IPS-15b (cell line): ENCODE measurements at regions not wholly inside any gene's neighbourhood (a gene's known extent, or its start where the extent isn't known, plus 50 kb on each side); places are given as distances from the start of the nearest gene placed in this dataset.
"Not testable (repeated sequence)": the region's sequence is repeated elsewhere in the genome, so short reads cannot be mapped to it uniquely, and the experiment has no call there.

Source experiments
- H3K27me3 ChIP-seq: one replicate; pipeline ENCODE4 v1.6.1; 2013; ENCODE audit warnings: low read length; ENCODE audit not compliant: control insufficient read depth, insufficient read depth
- H3K36me3 ChIP-seq: one replicate; pipeline ENCODE4 v1.6.1; 2013; ENCODE audit warnings: low read length; ENCODE audit not compliant: control insufficient read depth, insufficient read depth
- H3K4me1 ChIP-seq: one replicate; pipeline ENCODE4 v1.6.1; 2013; ENCODE audit warnings: mild to moderate bottlenecking, low read length; ENCODE audit not compliant: control insufficient read depth, insufficient read depth
- H3K4me3 ChIP-seq: one replicate; pipeline ENCODE4 v1.5.1; 2013; ENCODE audit warnings: low read depth, low read length
- H3K9ac ChIP-seq: one replicate; pipeline ENCODE4 v1.6.1; 2013; ENCODE audit warnings: low read depth, mild to moderate bottlenecking, low read length
- H3K9me3 ChIP-seq: one replicate; pipeline ENCODE4 v1.6.1; 2013; ENCODE audit warnings: mild to moderate bottlenecking, low read length; ENCODE audit not compliant: control insufficient read depth, insufficient read depth

GRCh38 chr10:9230625-9231024 lies 1176.1 kb downstream of the GATA3 start:
- H3K9ac ChIP-seq, result no peak overlapping the region
- H3K36me3 ChIP-seq, result no peaks in the 10 kb centered on the region
- no peaks in the 10 kb centered on the region for H3K9me3 ChIP-seq
- H3K4me3 ChIP-seq, result no peak overlapping the region
- no peaks in the 10 kb centered on the region for H3K27me3 ChIP-seq
- no peaks in the 10 kb centered on the region for H3K4me1 ChIP-seq

- Histone ChIP-seq H3K4me3 (no peak overlapping the region), H3K9ac (no peak overlapping the region), H3K36me3 (no peaks in the 10 kb centered on the region), H3K9me3 (no peaks in the 10 kb centered on the region), H3K27me3 (no peaks in the 10 kb centered on the region), H3K4me1 (no peaks in the 10 kb centered on the region)
Observed at GRCh38 chr10:9234191-9234590, 1179.7 kb downstream of the GATA3 start.

GRCh38 chr10:9238041-9238440 lies 1183.6 kb downstream of the GATA3 start:
- Histone ChIP-seq H3K4me3 (no peak overlapping the region), H3K36me3 (no peaks in the 10 kb centered on the region), H3K9me3 (no peaks in the 10 kb centered on the region), H3K4me1 (no peaks in the 10 kb centered on the region), H3K27me3 (no peaks in the 10 kb centered on the region), H3K9ac (no peak overlapping the region)

GRCh38 chr10:9239298-9239697 lies 1184.8 kb downstream of the GATA3 start:
- Histone ChIP-seq H3K4me3 (no peak overlapping the region), H3K27me3 (no peaks in the 10 kb centered on the region), H3K36me3 (no peaks in the 10 kb centered on the region), H3K9ac (no peak overlapping the region), H3K9me3 (no peaks in the 10 kb centered on the region), H3K4me1 (no peaks in the 10 kb centered on the region)

- no peaks in the 10 kb centered on the region for H3K9me3 ChIP-seq
- H3K4me1 ChIP-seq, result no peaks in the 10 kb centered on the region
- no peak overlapping the region for H3K4me3 ChIP-seq
- no peaks in the 10 kb centered on the region for H3K36me3 ChIP-seq
- H3K9ac ChIP-seq, result no peak overlapping the region
- H3K27me3 ChIP-seq, result no peaks in the 10 kb centered on the region
Observed at GRCh38 chr10:9243941-9244411, 1189.5 kb downstream of the GATA3 start.

- Histone ChIP-seq H3K9me3 (no peaks in the 10 kb centered on the region), H3K4me3 (no peak overlapping the region), H3K4me1 (no peaks in the 10 kb centered on the region)
Observed at GRCh38 chr10:9244864-9245263, 1190.4 kb downstream of the GATA3 start.

GRCh38 chr10:9253121-9253520 lies 1198.6 kb downstream of the GATA3 start:
- Histone ChIP-seq H3K4me1 (no peaks in the 10 kb centered on the region), H3K4me3 (no peak overlapping the region), H3K9ac (no peak overlapping the region), H3K9me3 (no peaks in the 10 kb centered on the region), H3K27me3 (no peaks in the 10 kb centered on the region), H3K36me3 (no peaks in the 10 kb centered on the region)

More at GRCh38 chr10:9244864-9245263, 1190.4 kb downstream of the GATA3 start:
- H3K36me3 ChIP-seq, result no peaks in the 10 kb centered on the region
- H3K9ac ChIP-seq, result no peak overlapping the region
- no peaks in the 10 kb centered on the region for H3K27me3 ChIP-seq

GRCh38 chr10:9254353-9254752 lies 1199.9 kb downstream of the GATA3 start:
- Histone ChIP-seq H3K36me3 (no peaks in the 10 kb centered on the region), H3K9ac (no peak overlapping the region), H3K9me3 (no peaks in the 10 kb centered on the region), H3K4me3 (no peak overlapping the region), H3K27me3 (no peaks in the 10 kb centered on the region), H3K4me1 (no peaks in the 10 kb centered on the region)

GRCh38 chr10:9260690-9261089 lies 1206.2 kb downstream of the GATA3 start:
- no peaks in the 10 kb centered on the region for H3K4me1 ChIP-seq
- no peaks in the 10 kb centered on the region for H3K9me3 ChIP-seq
- H3K36me3 ChIP-seq, result no peaks in the 10 kb centered on the region
- no peaks in the 10 kb centered on the region for H3K27me3 ChIP-seq
- no peak overlapping the region for H3K4me3 ChIP-seq
- H3K9ac ChIP-seq, result no peak overlapping the region

- H3K9me3 ChIP-seq, result no peaks in the 10 kb centered on the region
- no peaks in the 10 kb centered on the region for H3K4me1 ChIP-seq
- no peak overlapping the region for H3K4me3 ChIP-seq
- H3K27me3 ChIP-seq, result no peaks in the 10 kb centered on the region
- no peak overlapping the region for H3K9ac ChIP-seq
- H3K36me3 ChIP-seq, result no peaks in the 10 kb centered on the region
Observed at GRCh38 chr10:9262770-9263169, 1208.3 kb downstream of the GATA3 start.

GRCh38 chr10:9268176-9268575 lies 1213.7 kb downstream of the GATA3 start:
- Histone ChIP-seq H3K9ac (no peak overlapping the region), H3K36me3 (no peaks in the 10 kb centered on the region), H3K4me1 (no peaks in the 10 kb centered on the region), H3K9me3 (no peaks in the 10 kb centered on the region), H3K27me3 (no peaks in the 10 kb centered on the region), H3K4me3 (no peak overlapping the region)

- H3K9ac ChIP-seq, H3K27me3 ChIP-seq, H3K4me1 ChIP-seq, H3K4me3 ChIP-seq, H3K9me3 ChIP-seq, H3K36me3 ChIP-seq: not testable (repeated sequence)
Observed at GRCh38 chr10:9273126-9273833, 1218.8 kb downstream of the GATA3 start.
